NCI-H345 treated with DMSO at 0.1 percent for 48 hours (cell line): ENCODE measurements at regions not wholly inside any gene's neighbourhood (a gene's known extent, or its start where the extent isn't known, plus 50 kb on each side); places are given as distances from the start of the nearest gene placed in this dataset.

Experiments
- DNase-seq: peaks from one replicate; lab custom pipeline; 2025; ENCODE audit not compliant: unreplicated experiment; lab: John Stamatoyannopoulos, UW

GRCh38 chr1:94646786-94647555 is 105.4 kb upstream of the F3 start:
- DNase-seq, result no peak

DNA sequence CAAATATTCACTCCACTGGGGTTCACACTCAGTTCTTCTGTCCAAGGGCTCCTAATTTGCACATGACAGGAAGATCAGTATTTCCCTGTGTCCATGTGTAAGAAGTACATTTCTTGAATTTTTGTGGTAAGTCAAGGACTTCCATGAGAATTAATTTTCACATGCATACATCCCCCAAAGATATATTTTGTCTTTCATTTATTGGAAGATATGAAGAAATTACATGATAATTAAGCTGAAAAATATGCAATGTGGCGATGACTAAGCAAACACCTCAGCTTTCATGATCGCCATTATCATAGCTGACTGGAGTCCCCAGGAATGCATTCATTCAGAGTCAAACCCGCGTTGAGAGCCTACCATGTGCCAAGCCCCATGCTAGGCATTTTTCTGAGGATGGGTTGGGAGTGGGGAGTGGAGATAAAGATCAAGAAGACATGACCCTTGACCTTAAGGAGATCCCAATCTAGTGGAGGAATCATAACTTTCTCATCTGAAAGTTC is 104.6 kb upstream of the F3 start:
- DNase-seq, result no peak

GRCh38 chr1:94644352-94644751 is 102.8 kb upstream of the F3 start:
- DNase-seq, result no peak

DNA sequence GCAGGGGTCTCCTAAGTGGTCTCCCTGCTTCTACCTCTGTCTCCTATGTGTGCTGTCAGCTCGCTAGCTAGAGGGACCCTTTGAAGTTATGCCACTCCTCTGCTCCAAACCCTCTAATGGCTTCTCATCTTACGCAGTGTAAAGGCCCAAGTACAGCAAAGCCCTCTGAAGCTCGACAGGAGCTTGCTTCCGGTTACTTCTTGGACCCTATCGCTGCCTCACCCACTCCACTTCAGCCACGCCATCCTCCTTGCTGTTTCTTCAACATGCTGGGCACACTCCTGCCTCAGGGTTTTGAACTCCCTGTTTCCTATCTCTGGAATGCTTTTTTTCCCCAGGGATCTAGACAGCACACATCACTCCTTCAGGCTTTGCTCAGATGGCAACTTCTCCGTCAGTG is 102.3 kb upstream of the F3 start:
- no peak for DNase-seq

DNA sequence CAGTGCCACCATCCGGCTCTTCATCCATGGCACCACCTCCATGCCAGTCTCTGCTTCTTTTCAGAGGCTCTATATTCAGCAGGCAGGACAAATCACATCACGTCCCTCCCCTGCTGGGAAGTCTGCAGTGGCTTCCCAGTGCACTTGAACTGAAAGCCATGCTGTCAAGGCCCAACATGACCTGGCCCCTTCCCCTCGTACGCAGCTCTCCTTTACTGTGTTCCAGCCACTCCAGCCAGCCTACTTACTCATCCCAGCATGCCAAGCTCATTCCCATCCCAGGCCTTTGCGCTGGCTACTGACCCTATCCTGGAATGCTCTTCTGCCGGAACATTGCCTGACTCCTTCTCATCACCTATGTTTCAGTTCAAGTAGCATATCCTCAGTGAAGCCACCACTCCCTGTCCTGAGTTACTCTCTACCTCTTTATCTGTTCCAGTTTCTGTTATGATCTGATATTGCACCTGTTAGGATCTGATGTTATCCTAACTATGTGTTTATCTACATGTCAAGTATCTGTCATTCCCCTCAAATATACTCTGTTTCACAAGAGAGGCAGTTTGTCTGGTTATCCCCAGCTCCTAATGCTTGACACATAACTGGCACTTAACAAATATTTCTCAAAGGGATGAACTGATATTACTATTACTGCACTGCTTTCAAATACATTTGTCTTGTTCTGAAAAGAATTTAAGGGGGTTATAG is 101.2 kb upstream of the F3 start:
- no peak for DNase-seq

GRCh38 chr1:94641990-94642389 is 100.4 kb upstream of the F3 start:
- no peak for DNase-seq

- no peak for DNase-seq
These were observed 98.6 kb upstream of the F3 start for GRCh38 chr1:94640125-94640524.

DNA sequence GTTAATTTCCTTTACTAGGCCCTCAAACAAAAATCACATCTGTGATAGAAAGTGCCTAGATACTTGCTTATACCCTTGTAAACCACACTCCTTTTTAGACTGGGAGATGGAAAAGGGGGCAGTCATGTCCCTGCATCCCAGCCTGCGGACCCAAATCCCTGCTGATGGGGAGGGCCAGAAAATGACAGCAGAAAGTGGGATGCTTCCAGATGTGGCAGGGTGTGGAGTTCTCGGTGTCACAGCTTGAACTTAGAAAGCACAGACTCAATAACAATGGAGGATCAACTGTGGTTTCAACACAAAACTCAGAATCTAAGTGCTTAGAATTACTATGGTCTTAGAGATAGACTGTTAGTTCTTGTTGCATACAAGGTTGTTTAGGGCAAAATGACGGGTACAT is 95.6 kb upstream of the F3 start:
- DNase-seq, result no peak

GRCh38 chr1:94636624-94637023 is 95.1 kb upstream of the F3 start:
- DNase-seq, result no peak

DNA sequence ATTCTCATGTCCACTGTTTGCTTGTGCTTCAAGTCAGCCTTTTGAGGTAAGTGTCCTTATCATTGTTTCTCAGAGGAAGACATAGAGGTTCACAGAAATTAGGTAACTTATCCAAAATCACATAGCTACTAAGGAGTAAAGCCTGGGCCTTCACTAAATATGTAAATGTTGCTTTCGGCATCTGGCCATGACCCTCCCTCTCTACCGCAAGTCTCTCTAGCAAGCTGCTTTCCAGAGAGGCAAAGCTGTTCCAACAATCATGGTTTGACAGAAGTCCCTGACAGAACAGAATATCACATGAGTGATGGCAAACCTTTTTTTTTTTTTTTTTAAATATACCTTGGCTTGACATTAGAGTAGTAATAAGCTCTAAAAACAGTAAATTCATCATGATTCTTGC is 94.5 kb upstream of the F3 start:
- DNase-seq, result no peak

DNA sequence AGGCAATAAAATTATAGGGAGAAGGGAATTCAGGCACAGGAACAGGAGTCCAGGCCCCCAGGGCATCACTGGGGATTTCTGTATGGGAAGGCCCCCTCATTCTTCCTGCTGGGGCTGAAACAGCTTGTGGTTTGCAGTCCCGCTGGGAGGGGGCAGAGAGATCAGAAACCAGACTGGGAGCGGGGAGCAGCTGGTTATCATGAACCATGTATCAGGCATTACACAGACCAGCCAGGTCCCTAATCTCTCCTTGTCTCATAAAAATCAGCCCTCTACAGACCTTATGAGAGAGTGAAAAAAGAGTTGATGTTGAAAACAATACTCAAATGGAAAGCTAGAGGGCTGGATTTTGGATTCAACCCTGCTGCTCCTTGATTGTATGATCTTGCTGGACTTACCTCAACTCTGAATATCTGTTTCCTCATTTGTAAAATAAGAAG is 93.4 kb upstream of the F3 start:
- DNase-seq, result no peak

- no peak for DNase-seq
These were observed 91.5 kb upstream of the F3 start for GRCh38 chr1:94633051-94633450.

DNA sequence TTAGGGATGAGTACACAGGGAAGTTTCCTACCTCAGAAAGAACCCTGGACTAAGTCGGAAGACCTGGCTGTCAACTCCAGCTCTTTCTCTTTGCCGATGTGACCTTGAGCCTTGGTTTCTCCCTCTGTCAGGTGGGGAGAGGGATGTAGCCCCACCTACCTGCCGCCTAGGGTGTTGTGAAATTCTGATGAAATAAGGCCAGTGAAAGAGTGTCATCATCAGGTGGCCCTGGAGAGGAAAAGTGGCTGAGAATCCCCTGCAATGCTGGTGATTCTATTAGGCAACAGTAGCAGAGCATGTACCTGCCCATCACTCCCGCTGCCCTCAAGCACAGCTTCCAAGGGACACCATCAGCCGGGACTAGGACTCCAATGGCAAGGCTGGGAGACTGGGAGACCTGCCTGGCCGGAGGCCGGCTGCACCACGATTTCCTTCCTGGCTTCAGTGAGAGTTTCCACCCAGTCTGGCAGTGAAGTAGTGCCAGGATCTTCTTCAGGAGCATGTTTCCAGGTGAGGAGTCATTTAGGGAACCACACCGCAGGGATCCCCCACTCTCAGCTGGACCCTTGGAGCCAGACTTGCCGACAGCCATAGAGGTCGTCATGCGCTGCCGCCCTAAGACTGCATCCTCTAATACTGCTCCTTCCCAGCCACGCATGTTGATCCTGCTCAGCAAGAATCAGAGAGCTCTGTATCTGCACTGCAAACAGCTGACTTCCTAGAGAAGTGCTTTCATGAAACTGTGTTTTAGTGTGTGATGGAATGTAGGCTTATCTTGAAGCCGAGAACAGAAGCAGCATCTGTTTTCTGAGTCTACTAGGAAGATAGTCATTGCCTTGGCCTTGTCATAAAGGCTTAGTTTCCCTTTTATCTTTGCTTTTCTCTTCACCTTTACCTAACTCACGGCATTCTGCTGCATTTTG is 88.0 kb upstream of the F3 start:
- no peak for DNase-seq

DNA sequence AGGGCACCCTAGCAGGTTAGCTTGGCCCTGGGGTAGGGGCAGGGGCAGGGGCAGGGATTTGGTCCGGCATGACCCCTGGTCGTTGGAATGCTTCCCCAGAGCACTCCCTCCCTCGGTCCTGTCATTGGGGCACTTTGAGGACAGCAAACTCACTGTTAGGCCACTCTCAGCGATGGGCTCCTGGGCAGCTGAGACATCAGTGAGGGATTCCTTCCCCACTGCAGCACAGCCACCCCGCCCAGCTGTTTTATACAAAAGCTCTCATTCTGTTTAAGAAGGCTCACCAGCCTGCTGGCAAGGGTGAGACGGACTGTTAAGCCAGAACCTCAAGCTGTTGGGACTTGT is 86.9 kb upstream of the F3 start:
- no peak for DNase-seq

DNA sequence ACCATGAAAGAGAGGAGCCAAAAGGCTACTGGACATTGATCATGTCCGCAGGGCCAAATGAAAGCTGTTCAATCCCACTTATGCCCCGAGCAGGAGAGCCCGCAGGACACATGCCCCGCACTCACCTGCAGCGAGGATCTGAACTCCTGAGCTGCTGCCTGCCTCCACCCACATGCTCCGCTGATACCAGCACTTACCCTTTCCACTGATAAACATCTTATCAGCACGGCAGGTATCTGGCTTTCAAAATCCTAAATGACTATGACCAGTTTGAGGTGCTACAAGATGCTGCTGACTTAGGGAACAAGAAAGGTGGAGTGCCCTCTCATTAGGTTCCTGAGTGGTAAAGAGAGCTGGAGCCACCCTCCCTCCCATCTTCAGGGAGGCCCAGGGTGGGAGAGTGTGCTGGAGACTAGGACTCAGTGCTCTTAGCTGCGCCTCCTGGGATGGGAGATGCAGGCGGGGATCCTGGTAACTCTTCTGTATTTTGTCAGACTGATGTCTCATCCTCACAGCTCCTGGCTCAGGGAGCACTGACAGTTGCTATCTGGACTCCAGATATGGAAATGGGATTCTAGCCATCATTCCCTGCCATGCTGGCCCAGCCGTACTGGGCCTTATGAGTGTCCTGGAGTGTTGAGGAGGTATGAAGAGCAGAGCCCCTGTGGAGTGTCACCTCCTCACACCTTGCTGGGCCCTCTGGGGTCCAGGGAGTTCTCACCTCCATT is 86.4 kb upstream of the F3 start:
- no peak for DNase-seq

- DNase-seq, result no peak
These were observed 82.6 kb upstream of the F3 start for GRCh38 chr1:94624203-94624602.

DNA sequence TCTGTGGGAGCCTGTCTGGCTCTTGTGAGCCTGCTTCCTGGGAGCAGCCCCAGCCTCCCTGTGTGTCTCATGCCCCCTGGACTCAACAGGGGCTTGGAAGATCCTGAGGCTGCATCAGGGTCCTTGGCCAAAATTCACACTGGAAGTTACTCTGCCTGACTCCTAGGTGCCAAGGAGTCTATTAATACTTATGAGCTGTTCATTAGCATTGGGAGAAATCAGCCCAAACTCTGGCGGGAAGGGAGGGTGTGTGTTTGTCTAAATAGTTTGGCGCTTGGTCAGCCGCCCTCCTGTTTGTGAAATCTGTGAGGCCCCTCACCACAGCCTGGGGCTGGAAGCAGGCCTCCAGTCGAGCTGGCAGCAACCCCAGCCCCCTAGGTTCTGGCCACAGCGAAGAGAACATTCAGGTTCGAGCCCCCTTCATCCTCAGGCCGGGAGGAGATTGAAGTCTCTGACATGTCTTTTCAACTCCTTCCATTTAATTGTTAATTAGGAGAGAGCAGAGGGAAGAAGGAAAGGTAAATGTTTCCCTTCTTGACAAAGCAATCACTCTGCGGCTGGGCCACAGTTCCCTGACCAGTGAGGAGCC is 82.1 kb upstream of the F3 start:
- no peak for DNase-seq

GRCh38 chr1:94622757-94623156 is 81.2 kb upstream of the F3 start:
- DNase-seq, result no peak

DNA sequence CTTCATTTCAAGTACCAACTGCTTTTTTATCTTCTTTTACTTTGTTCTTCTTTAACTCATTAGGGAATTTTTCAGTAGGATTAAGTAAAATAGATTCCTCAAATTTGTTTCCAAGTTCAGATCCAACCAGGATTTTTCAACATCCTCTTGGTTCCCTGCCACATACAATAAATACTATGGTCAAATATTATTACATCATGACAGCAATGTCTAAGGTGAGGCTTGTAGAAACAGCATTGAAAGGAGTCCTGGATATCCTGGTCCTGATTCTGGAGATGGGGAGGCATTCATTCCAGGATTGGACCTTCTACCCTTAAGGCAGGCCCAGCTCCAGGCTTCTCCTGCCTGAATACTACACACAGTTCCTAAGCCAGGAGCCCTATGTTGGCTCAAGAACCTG is 80.2 kb upstream of the F3 start:
- DNase-seq, result no peak

DNA sequence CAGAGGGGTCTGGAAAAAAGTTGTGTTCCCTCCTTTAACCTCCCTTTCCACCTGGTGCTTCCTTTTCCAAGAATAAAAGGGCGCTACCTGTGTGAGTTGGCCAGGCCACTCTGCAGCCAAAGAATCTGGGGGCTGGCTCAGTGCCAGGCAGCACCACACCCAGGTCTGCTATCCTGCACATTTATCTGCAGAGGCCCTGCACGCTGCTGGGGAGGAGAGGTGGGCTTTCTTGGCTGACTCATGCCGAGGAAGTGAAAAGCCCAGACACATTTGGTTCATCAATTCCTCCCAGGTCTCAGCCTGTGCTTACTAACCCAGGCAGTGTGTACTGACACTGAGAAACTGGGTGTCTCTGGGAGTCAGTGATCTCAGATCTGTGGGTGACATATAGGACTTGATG is 79.8 kb upstream of the F3 start:
- peak; percentile 17 for DNase-seq
